UCSD-AML1 (cell line): ENCODE measurements at regions not wholly inside any gene's neighbourhood (a gene's known extent, or its start where the extent isn't known, plus 50 kb on each side); places are given as distances from the start of the nearest gene placed in this dataset.
"Not testable (repeated sequence)": the region's sequence is repeated elsewhere in the genome, so short reads cannot be mapped to it uniquely, and the experiment has no call there.

ENCODE experiments used
- DNase-seq: peaks from one replicate; lab custom pipeline; 2025; ENCODE audit not compliant: unreplicated experiment; lab: John Stamatoyannopoulos, UW

GRCh38 chr1:170370087-170370486 is 161.9 kb upstream of the GORAB start:
- no peak for DNase-seq

- no peak for DNase-seq
Measured at GRCh38 chr1:170375082-170375723, 156.8 kb upstream of the GORAB start.

GRCh38 chr1:170376801-170377385 is 155.1 kb upstream of the GORAB start:
- no peak for DNase-seq

GRCh38 chr1:170377440-170377839 is 154.5 kb upstream of the GORAB start:
- no peak for DNase-seq

- no peak for DNase-seq
Measured at GRCh38 chr1:170377896-170378634, 153.9 kb upstream of the GORAB start.

GRCh38 chr1:170385750-170386149 is 146.2 kb upstream of the GORAB start:
- DNase-seq = no peak

GRCh38 chr1:170388489-170388888 is 143.5 kb upstream of the GORAB start:
- no peak for DNase-seq

GRCh38 chr1:170395149-170395548 is 136.8 kb upstream of the GORAB start:
- no peak for DNase-seq

- no peak for DNase-seq
Measured at GRCh38 chr1:170397061-170397460, 134.9 kb upstream of the GORAB start.

GRCh38 chr1:170402476-170403311 is 129.3 kb upstream of the GORAB start:
- DNase-seq = no peak

GRCh38 chr1:170407138-170407537 is 124.8 kb upstream of the GORAB start:
- DNase-seq = no peak

- no peak for DNase-seq
Measured at GRCh38 chr1:170407581-170407980, 124.4 kb upstream of the GORAB start.

GRCh38 chr1:170410401-170411166 is 121.4 kb upstream of the GORAB start:
- no peak for DNase-seq

- DNase-seq = no peak
Measured at GRCh38 chr1:170414989-170415709, 116.8 kb upstream of the GORAB start.

GRCh38 chr1:170415710-170416372 is 116.1 kb upstream of the GORAB start:
- no peak for DNase-seq

- DNase-seq = no peak
Measured at GRCh38 chr1:170424346-170424745, 107.6 kb upstream of the GORAB start.

GRCh38 chr1:170426596-170426995 is 105.4 kb upstream of the GORAB start:
- no peak for DNase-seq

GRCh38 chr1:170427002-170427401 is 105.0 kb upstream of the GORAB start:
- not testable (repeated sequence) for DNase-seq

GRCh38 chr1:170436928-170437327 is 95.0 kb upstream of the GORAB start:
- no peak for DNase-seq

- DNase-seq = no peak
Measured at GRCh38 chr1:170445096-170445495, 86.9 kb upstream of the GORAB start.
